GM19452 (cell line): ENCODE measurements at regions not wholly inside any gene's neighbourhood (a gene's known extent, or its start where the extent isn't known, plus 50 kb on each side); places are given as distances from the start of the nearest gene placed in this dataset.

ENCODE experiments used
- ATAC-seq: cut with Tn5 transposase; IDR thresholded peaks from one replicate; pipeline ENCODE4 v1.9.1; 2021; ENCODE audit not compliant: unreplicated experiment

DNA sequence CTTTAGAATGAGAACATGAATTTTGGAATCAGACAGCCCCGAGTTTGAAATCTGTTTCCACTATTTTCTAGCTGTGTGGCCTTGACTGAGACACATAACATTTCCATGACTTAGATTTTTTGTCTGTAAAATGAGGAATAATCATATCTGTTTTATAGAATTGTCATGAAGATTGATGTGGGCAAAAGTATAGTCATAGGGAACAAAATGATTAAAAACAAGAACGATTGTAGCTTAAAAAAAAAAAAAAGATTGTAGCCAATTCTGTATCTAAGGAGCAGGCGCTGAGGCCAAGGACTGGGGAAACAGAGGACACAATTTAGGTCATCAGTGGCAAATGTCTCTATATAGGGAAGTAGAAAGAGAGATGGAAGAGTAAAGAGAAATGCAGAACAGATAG lies 201.6 kb upstream of the C1QTNF7 start:
- ATAC-seq, result no peak

DNA sequence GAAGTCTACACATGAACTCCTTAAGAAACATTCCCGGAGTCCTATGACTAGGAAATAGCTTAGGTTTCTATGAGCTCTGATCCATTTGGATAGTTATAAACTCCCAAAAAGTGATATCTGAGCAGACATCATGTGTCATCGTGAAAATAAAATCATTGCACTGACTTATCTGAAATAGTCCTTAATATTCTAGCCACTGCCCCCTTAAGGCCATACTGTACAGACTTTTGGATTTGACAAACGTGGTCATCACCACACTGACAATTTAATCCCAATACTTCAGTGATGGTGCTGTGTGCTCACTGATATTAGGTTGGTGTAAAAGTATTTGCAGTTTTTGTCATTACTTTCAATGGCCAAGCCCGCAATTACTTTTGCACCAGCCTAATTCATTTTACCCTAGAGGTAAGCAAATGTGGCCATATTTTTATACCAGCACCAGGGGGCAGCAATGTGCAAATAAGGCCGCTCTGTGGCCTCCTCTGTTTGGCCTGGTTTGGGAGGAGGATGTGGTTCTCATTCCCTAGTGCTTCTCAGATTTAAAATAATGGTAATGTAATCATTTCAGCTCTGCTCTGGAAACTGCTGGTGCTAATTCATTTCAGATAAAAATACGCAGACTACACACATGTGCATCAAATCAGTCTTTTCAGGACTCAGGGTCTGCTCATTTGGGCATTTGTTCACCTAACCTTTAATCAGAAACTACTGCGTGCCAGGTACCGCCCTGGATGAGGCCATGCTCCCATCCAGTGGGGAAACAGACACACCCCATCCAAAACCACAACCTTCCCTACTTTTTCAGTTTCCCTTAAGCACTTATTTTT lies 196.4 kb upstream of the C1QTNF7 start:
- peak; percentile 82 for ATAC-seq

DNA sequence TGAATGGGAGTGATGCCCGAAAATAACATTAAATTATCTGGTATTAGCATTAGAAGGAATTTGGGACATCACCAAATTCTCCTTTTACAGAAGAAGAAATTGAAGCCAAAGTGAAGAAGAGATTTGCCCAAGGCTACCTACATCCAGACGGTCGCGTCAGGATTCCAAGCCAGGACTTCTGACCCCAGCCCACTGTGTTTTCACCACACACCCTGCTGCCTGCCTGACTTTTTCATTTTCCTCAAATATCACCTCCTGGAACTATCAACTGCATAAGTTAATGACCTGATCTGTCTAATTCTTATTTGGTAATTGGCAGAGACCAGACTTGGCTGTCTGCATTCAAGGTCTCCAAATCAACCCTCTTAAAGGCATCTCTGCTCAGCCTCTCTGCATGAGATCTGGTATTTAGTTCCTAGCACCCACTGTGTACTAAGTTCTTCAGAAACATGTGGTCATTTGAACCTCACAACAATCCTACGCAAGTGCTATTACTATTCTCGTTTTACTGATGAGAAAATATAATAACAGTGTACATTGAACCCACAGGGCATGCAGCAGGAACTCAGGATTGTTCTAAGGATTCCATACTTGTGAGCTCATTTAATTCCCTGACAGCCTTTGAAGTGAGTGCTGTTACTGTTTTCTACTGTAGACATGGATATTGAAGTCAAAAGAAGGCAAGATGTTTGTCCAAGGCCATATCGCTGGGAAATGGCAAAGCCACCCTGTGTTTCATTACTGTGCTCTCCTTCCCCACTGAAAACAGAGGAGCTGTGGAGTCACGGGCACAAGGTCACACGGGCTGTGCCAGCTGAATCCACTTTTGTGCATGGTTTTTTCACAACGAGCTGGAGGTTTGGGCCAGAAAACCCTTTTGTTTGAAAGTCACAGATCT lies 195.2 kb upstream of the C1QTNF7 start:
- no peak for ATAC-seq

DNA sequence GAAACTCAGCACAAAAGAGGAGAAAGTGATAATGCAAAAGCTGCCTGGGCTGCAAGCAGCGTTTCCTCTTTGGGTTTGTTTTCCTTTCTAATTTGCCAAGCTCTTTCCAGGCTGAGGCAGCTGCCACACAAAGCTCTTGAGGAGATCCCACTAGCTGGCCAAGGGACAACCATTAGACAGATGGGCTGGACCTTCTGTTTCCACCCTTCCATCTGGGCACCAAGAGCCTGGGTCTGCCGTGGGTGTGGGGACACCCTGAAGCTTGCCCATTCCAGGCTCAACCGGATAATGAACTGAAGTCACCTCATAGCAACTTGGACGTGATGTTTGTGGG lies 194.6 kb upstream of the C1QTNF7 start:
- no peak for ATAC-seq

DNA sequence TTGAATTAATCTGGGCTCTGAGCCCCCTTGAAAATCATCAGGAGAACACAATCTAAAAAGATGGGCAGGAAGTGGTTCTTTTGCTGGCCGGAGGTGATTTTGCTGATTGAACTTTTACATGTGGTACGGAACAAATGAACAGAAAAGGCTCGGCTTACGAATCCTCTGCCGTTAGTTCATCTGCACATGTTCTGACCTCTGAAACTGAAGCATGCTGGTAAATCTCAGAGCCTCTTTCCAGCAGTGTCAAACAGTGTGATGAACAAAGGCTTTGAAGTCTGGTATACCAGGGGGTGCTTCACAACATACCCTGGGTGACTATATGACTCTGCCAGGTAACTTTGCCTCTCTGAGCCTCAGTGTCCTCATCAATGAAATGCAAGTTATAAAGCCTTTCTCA lies 194.2 kb upstream of the C1QTNF7 start:
- ATAC-seq, result no peak

DNA sequence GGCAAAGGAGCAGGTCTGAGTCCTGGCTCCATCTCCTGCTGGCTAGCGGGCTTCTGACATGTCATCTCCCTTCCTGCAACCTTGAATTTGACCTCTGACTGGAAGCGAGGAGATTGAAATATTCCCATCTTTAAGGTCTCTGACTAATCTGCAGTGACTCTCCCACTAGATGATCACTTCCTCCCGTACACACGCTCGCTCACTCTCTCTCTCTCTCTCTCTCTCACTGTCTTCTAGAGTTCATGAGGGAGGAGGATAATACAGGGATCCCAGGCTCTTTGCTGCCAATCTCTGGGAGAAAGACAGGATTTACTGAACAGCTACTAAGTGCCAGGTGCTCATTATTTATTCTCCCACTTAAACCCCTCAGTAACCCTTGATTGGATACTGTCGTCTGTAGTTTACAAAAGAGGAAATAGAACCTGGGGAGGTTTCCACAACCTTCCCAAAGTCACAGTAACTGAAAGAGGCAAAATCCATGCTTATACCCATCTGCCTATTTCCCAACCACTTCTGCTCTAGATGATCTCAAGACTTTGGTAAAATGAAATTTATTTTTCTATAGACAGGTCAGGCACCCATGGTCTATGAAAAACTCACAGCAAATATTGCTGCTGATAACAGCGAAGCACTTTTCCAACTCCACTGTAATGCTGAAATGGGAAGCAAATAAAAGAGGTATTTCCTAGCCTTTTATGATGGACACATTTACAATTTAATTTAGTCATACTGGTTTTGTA lies 193.5 kb upstream of the C1QTNF7 start:
- ATAC-seq, result no peak

DNA sequence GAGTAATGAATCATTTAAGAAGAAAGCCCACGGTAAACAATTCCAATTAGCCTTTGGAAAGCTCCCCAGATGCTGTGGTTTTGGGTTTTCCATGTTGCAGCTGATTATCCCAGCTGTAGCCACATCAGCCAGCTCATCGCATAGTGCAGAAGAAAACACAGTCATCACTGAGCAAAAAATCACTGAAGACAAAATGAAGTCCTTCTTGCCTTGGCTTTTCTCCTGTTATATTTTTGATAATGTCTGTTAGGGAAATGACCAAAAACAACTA lies 193.0 kb upstream of the C1QTNF7 start:
- ATAC-seq, result no peak

DNA sequence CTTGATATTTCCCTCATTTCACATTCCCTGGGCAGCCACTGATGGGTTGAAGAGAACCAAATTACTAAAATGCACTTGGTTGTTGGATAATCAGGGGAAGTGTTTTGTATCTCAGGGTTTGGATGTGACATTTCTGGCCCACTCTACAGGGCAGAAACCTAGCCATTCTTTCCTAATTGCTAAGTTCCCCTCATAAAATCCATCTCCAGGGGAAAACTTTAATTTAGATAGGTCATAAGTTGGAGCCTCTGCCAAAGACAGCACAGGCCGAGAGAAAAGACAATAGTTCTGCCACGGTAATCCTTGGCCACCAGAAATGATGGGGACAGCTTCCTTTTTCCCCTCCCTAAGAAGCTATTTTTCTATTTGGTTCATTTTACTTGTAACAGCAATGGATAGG lies 192.7 kb upstream of the C1QTNF7 start:
- ATAC-seq, result no peak

DNA sequence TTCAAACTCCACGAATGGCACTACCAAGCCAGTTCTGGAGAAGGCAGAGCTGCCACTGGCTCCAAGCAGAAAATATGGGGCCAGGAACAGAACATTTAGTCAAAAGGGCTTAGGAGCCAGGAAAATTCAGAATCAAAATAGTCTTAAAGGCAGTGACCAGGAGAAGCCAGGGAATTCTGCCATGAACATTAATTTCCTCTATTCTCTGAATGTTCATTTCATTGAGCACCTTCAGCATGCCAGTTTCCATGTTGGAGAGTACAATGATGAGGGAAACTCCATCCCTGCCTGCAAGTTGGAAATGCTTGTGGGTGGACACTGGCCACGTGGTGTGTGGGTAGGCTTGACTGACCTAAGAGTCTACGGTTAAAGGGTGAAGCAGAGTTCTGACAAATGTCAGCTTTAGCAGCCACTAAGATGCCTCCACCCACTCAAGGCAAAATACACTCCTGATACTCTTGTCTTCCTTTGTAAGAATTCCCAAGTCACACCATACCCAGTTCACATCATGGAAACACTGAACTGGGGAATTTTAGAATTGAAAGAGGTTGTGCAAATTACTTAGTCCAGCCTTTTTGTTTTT lies 190.1 kb upstream of the C1QTNF7 start:
- no peak for ATAC-seq

DNA sequence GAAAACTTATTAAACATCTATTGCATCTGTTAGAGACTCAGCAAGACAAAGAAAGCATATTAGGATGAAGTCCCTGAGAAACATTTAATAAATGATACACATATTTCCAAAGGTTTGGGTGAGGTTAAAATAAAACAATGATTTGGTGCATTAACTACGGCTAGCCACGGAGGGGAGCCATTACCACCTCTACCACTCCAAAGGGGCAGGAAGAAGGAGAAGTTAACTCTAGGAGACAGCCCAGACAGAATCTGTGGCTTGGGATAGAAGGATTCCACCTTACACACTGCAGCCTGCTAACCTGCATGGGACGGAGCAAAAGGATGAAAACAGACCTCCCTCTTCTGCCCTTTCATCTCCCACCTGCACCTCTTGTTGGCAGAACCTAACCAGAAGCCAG lies 189.1 kb upstream of the C1QTNF7 start:
- ATAC-seq, result no peak

DNA sequence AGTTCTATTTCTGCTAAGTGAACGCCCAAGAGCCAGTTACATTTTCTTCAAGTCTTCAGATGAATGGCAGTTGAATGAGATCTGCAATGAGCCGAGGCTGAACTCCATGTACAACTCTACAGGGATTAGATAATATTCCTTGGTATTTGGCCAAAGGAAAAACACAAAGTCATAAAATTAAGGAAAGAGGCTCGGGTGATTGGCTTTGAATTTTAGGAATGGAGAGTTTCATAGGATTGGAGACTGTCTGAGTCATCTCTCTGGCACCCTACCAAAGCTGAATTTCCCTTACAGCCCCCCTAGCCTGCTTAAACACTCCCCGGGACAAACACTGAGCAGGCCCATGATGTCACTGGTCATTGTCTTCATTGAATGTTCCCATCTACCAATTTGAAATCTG lies 188.0 kb upstream of the C1QTNF7 start:
- no peak for ATAC-seq

DNA sequence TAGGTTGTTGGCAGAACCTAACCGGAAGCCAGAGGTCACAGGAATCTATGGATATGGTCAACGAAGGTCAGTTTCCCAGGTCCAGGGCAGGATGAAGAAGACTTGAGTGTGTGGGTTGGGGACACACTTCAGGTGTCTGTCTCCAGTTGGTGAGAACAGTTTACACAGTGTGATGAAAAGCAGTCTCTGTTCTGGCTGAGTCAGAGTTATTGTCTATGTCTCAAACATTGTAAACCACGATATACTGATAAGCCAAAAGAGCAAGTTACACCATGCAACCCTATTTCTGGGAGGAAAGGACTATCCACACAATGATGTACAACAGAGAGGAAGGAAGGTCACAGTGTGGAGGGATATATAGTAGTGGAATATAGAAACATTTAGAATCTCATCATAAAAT lies 187.1 kb upstream of the C1QTNF7 start:
- no peak for ATAC-seq

DNA sequence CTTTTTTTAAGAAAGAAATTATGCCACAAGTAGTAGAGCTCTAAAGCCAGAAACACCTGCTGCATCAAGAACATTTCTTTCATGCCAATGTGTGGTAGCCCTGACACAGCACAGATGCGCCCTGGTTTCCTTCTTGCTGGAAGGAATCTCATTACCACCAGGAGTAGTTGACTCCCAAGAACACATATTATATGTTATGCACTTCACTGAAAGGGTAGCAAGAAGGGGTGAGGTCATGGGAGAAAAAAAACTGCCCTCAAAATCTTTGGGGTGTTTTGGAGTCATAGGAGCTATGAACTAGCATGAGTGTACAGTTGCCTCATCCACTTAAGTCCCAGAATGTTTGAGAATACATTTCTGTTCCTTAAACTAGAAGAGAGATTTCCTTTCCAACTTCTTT lies 185.8 kb upstream of the C1QTNF7 start:
- no peak for ATAC-seq

DNA sequence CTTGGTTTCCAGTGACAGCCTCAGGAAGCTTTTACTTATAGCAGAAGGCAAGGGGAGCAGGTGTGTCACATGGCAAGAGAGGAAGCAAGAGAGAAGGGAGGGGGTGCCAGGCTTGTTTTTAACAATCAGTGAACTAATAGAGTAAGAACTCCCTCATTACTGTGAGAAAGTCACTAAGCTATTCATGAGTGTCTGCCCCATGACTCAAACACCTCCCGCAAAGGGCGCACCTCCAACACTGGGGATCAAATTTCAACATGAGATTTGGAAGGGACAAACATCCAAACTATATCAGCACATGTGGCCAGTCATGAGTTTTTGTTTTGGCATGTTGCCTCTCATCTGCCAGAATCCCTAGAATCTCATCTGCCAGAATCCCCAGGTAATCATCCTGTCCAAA lies 183.5 kb upstream of the C1QTNF7 start:
- no peak for ATAC-seq

DNA sequence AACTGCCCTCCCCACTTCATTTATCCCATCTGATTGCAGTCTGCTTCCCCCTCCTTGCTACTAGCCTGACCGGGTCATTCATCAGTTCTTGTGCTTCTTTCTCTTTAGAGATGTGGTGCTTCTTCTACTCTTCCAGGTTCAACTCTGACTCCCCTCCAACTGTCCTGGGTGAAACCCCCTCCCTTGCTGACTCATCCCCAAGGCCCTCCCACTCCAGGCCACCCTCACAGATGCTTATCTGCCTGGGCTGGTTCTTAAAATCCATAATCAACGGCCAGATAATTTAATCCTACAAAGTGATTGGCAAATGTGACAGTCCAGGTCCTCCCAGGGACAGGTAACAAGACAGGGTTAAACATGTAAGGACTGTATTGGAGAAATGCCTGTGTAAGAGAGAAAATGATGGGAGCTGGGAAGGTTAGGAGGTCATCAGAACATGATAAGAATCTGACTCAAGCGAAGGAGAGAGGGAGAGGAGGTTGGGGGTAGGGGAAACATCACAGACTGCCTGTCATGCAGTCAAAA lies 182.8 kb upstream of the C1QTNF7 start:
- no peak for ATAC-seq

DNA sequence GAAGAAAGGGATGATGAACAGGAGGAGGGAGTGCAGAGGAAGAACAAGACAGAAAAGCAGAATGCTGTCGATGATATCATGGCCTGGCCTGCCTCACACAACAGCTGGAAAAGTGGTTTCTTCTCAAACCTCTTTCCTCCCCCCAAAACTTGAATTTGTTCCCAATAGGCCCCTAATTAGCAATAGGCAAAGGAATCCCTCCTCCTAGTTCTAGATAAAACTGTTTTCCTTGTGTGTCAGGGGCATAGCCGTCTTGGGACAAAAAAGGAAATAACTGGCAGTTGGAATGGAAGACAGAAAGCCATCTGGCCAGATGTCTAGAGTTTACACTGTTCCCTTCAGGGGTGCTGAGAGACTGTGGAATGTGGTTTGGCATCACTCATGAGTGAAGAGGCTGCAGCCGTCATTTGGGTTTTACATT lies 177.8 kb upstream of the C1QTNF7 start:
- no peak for ATAC-seq

DNA sequence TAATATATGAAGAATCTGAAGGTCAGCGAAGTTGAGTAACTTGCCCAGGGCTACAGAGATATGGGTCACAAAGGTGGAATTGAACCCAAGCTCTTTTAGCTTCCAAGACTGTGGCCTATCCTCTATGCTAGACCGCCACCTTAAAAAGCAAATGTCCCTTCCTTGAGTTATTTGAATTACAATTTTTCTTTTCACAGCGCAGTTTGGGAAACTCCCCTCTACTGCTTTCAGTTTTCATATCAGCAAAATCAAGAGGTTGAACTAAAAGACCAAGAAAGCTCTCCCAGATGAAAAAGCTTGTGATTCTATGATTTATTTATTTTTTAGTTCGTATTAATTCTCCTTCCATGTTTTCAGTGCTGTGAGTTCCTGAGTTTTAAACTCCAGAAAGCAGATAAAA lies 174.5 kb upstream of the C1QTNF7 start:
- ATAC-seq, result peak; percentile 73

DNA sequence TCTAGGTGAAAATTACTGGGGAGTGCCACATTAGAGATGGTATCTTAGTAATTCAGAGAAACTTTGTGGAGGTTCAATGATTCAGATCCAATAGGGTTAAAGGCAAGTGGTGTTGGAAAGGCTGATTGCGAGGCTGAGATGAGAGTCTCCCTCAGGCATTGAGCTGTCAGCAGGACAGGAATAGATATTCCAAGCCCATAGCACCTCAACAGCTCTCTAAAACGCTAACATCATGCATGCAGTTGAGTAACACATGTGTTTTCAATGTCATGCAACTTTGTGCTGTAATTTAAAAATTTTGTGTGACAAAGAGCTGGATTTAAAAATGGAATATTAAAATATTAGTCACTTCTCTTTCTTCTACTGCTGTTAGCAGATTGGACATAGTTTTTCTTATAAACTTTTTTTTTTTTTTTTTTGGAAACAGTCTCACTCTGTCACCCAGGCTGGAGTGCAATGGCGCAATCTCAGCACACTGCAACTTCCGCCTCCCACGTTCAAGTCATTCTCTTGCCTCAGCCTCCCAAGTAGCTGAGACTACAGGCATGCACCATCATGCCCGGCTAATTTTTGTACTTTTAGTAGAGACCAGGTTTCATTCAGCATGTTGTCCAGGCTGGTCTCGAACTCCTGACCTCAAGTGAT lies 173.5 kb upstream of the C1QTNF7 start:
- ATAC-seq, result no peak

DNA sequence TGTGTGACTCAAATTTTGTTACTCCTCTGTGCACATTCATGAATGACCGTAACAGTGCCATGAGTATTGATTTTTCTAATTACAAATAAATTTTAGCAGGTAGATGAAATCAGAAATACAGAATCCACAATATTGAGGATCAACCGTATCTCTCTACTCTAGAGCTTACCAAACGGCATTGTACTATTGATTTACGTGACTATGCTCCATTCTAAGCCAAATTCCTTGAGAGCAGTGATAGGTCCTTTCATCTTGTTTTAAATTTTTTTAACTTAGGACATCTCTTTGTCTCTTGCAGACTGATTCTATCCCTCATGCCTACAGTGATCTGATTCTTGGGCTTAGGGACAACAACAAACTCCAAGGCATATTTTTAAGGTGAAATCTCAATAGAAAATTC lies 172.3 kb upstream of the C1QTNF7 start:
- ATAC-seq, result no peak

DNA sequence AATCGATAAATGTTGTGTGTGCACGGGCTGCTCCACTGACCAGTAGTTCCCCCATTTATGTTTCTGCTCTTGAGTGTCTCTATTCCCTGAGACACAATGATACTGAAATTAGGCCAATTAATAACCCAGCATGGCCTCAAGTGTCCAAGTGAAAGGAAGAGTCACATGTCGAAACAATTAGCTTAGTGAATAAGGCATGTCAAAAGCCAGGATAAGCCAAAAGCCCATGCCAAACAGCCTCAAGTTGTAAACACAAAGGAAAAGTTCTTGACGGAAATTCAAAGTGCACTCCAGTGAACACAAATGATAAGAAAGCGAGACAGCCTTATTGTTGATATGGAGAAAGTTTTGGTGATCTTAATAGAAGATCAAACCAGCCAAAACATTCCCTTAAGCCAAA lies 167.1 kb upstream of the C1QTNF7 start:
- ATAC-seq, result no peak

DNA sequence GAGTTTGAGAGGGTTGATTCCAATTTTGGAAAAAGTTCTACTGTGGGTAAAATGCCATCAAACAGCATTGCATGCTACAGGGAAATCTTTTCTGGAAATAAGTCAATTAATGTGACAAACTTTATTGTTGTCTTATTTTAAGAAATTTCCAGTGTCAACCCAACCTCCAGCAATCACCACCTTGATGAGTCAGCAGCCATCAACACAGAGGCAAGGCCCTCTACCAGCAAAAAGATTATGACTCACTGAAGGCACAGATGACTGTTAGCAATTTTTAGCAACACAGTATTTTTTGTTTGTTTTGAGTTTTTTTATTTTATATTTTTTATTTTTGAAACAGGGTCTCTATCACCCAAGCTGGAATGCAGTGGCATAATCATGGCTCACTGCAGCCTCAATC lies 165.4 kb upstream of the C1QTNF7 start:
- no peak for ATAC-seq
